Stimulated activated CD8-positive, alpha-beta memory T cell treated with anti-CD3 and anti-CD28 coated beads, Interleukin-15, amount 100 ng/mL, for 4 hours (primary cell): ENCODE measurements at regions not wholly inside any gene's neighbourhood (a gene's known extent, or its start where the extent isn't known, plus 50 kb on each side); places are given as distances from the start of the nearest gene placed in this dataset.

Experiments
- DNase-seq, 2 donors: peaks; one replicate each; pipeline ENCODE4 v3.0.0-alpha.2; 2020; ENCODE audit warnings: low read depth in 2 of 2

DNA sequence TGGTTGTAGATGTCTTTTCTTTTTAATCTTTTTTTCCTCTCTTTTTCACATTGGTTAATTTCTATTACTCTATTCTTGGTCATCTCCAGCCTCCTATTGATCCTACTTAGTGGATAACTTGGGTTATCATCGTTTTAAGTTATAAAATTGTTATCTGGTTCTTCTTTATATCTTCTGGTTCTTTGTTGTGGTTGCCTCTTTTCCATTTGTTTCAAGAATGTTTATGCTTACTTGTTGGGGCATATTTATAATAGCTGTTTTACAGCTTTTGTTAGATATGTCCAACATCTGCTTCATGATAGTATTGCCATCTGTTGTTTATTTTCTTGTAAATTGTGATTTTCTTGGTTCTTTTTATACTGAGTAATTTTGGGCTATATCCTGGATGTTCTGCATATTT, 1429.6 kb downstream of the TBC1D22A start:
- no peak for DNase-seq

GRCh38 chr22:48188231-48188721, 1425.8 kb downstream of the TBC1D22A start:
- no peak for DNase-seq

DNA sequence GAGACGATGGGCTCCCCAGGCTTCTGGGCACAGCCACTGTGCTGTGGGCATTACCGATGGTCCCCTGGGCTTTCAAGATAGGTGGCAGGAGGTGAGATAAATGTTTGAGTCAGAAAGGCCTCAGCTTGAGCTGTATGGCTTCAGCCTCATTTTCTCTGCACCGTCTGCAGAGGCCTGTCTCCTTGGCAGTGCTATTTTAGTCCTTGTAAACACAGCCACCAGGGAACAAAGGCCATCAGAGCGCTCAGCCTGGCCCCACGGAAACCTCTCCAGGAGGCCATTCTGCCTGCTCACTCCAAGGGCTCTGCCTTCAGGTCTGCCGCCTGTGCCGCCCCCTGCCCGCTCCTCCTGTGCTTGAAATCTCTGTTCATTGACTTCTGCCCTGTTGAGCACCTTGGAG, 1424.9 kb downstream of the TBC1D22A start:
- no peak for DNase-seq

DNA sequence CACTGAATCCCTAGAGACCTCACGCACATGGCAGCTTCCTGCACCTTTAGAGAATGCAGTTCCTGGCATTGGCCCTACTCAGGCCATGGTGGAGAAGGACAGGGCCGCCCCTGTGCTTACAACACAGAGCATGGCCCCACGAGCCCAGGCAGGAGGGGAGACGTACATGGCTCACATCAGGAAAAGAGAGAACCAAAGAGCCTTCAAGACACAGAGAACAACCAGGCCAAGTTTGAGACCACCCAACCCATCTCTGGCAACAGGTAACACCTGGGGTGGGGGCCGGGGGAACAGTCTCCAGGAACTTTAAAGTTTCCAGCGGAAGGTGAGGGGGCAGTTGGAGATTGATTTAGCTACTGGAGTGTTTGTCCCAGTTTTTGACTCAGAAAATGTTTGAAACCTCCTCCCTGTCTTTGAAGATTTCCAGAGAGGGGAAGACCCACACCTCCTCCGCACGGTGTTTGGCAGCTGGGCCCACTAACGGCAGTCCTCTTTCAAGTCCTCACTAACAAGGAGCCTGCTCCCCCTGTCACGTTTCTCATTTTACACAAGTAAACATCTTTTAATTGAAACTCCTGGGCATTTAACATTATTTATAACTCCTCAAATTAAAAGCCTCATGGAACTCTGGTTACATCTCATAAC, 1423.8 kb downstream of the TBC1D22A start:
- DNase-seq = no peak

DNA sequence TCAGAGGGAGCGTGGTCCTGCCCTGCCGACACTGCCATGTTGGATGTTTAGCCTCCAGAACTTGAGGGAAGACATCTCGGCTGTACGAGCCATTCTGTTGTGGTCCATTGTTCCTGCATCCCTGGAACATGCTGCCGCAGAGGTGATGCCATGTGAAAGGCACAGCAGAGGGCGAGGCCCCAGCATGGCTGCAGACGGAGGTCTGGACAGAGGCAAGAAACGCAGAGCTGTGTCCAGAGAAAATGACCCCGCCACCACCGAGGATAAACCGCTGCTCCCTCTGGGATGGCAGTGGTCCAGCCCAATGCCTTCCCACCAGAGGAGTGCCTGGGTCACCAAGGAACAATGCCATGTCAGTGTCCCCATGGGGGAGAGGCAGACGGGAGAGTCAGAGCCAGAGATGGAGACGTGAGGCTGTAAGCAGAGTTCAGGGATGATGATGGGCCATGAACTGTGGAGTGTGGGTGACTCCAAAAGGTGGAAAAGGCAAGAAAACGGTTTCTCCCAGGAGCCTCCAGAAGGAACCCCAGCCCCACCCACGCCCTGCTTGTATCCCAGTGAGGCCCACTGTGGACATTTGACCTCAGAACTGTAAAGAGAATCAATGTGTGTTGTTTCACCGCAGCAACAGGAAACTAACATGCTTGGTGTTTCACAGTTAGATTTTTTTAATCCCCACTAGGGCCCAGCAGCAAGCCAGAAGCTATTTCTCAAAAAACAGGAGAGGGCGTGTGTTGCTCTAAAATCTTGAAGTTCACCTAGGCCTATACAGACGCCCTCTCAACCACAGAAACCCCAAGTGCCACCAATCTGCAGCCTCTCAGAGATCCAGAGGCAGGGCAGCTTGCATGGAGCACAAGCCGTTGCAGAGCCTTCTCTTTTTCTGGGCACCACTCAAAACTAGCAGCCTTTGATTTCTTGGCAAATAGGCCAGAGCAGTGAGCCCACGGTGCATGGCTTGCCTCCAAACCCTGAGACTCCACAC, 1422.9 kb downstream of the TBC1D22A start:
- DNase-seq = no peak

GRCh38 chr22:48182846-48183805, 1420.7 kb downstream of the TBC1D22A start:
- no peak for DNase-seq

- no peak for DNase-seq
These were observed 1419.6 kb downstream of the TBC1D22A start for GRCh38 chr22:48182031-48182430.

DNA sequence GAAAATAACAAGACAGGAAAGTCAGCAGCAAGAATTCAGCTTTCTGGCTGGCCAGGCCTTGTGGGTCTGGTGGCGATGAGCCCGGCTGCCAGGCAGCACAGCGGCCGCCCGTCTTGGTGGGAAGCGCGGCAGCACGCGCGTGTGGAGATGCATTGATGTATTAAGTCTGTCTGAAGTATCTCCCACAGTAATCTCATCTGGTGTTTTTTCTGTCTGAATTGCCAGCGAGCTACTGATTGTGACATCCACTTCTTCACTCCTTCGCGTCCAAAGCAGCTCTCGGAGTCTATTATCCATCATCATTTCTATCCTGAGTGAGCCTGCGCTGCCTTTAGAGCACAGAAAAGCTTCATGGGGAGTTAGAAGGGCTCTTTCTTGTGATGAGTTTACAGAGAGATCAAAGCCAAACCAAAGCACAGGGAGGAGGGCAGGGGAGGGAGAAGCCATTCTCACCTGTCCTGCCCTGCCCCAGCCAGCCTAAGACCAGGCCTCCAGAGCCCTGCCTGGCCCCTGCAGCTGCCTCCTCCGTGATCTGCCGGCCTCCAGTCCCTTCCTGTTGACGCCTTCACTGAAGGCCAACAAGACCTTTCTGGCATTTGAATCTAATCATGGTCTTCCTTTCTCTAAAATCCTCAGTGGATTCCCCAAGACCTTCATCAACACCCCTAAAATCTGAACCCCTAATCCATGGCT, 1419.0 kb downstream of the TBC1D22A start:
- DNase-seq = no peak

DNA sequence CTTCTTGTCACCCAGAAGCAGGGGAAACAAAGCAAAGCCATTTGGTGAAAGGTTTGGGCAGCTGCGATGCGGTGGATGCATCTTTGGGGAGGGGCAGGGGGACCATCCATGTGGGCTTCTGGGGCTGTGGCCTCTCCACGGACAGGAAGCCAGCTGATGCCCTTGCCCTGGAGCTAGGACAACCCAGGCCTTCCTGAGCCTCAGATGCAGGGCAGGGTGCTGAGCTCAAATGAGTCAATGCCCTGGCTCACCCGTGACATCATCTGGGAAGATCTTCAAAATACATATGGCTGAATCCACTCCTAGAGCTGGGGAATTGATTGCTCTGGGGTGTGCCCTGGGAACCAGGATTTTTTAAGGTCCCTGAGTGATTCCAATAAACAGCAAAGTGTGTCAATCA, 1418.2 kb downstream of the TBC1D22A start:
- DNase-seq = no peak

GRCh38 chr22:48179571-48180546, 1417.4 kb downstream of the TBC1D22A start:
- no peak for DNase-seq

DNA sequence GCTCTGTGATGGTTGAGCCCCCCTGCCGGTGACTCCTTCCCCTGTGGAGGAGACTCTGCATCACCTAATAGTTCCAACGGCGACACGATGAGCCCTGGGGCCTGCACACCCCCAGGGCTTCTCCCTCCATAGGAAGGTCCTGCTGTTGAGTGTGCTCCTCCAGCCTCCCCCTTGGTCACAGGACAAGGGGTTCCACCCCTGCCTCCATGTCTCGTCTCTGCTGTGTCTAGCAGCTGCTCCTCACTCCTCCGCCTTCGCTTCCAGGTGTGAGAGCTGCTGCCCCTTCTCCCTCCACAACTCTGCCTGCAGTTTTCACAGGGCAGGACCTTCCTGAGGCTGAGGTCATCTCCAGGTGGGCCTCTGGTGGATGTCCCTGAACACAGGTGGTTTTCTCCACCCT, 1416.1 kb downstream of the TBC1D22A start:
- DNase-seq = no peak

- DNase-seq = no peak
These were observed 1415.2 kb downstream of the TBC1D22A start for GRCh38 chr22:48177631-48178030.

GRCh38 chr22:48175721-48176120, 1413.3 kb downstream of the TBC1D22A start:
- no peak for DNase-seq

- DNase-seq = no peak
These were observed 1411.3 kb downstream of the TBC1D22A start for GRCh38 chr22:48173773-48174160.

- DNase-seq = no peak
These were observed 1410.8 kb downstream of the TBC1D22A start for GRCh38 chr22:48173061-48173772.

- no peak for DNase-seq
These were observed 1408.8 kb downstream of the TBC1D22A start for GRCh38 chr22:48171271-48171691.

GRCh38 chr22:48169227-48169626, 1406.8 kb downstream of the TBC1D22A start:
- no peak for DNase-seq

DNA sequence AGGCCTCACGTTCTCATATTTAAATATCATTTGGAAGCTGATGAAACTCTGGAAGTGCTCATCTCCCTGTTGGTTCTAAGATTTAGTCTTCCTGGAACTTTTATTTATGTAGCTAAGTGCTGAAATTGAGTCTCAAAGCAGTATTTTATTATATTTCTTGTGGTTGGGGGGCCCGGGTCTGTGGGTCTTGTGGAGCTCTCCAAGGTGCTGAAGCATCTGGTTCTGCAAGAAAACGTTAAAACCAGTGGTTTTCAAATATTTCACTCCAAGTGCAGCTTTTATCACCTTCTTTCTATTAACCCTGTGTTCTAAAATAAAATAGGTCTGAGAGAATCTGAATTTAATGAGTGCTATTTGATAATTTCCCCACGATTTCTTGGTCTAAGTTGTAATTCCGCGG, 1404.8 kb downstream of the TBC1D22A start:
- DNase-seq = no peak

DNA sequence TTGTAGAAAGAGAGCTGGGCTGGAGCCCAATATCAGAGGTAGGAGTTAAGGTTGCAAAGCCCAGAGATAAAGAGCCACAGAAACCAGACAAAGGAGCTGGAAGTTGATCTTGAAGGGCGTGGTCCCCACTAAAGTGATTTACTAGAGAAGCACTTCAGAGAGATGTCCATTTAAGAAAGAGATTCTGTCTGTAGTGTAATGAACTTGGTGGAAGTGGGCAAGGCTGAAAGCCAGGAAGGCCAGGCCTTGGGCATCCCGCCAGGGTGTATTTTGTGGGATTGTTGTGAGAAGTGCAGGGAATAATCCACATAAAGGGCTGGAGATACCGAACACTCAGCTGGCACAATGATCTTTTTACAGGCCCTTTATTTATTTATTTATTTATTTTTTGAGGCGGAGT, 1398.8 kb downstream of the TBC1D22A start:
- DNase-seq = no peak
